ENCODE measurements at regions not wholly inside any gene's neighbourhood (a gene's known extent, or its start where the extent isn't known, plus 50 kb on each side); places are given as distances from the start of the nearest gene placed in this dataset.

GRCh38 chr1:88062650-88063153 lies 621.4 kb upstream of the PKN2 start:
- H3K27ac ChIP-seq, result no peak overlapping the region
- TF ChIP-seq, protein P1, sequence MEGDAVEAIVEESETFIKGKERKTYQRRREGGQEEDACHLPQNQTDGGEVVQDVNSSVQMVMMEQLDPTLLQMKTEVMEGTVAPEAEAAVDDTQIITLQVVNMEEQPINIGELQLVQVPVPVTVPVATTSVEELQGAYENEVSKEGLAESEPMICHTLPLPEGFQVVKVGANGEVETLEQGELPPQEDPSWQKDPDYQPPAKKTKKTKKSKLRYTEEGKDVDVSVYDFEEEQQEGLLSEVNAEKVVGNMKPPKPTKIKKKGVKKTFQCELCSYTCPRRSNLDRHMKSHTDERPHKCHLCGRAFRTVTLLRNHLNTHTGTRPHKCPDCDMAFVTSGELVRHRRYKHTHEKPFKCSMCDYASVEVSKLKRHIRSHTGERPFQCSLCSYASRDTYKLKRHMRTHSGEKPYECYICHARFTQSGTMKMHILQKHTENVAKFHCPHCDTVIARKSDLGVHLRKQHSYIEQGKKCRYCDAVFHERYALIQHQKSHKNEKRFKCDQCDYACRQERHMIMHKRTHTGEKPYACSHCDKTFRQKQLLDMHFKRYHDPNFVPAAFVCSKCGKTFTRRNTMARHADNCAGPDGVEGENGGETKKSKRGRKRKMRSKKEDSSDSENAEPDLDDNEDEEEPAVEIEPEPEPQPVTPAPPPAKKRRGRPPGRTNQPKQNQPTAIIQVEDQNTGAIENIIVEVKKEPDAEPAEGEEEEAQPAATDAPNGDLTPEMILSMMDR (IDR thresholded peaks at IDR 0.05), result no peak

GRCh38 chr1:88063605-88064004 lies 620.5 kb upstream of the PKN2 start:
- TF ChIP-seq, protein P1 (IDR thresholded peaks at IDR 0.05), result no peak
- TF ChIP-seq ZFX (IDR thresholded peaks at IDR 0.05; ENCODE audit: borderline replicate concordance), result no peak
- no peak overlapping the region for H3K27ac ChIP-seq

- TF ChIP-seq ZFX (IDR thresholded peaks at IDR 0.05; ENCODE audit: borderline replicate concordance), result no peak
- TF ChIP-seq, protein P1 (IDR thresholded peaks at IDR 0.05), result no peak
Observed at GRCh38 chr1:88068407-88068960, 615.6 kb upstream of the PKN2 start.

DNA sequence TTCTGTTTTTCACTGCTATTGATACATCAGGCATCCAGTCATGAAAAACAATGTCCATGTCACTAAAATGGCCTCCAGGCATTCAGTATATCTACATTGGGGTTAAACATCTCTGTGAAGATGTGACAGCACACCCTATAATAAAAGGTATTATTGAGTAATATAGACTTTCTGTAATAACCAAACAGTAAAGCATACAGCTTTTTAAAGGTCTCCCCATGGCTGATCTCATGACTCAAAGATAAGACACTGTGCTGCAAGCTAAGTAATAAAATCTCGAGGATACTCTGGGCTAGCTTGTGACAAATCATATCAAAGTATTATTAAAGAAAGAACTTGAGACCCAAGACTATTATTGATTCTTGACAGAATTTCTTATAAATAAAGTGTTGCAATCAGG lies 613.1 kb upstream of the PKN2 start:
- H3K27ac ChIP-seq, result no peak overlapping the region
- TF ChIP-seq ZFX (IDR thresholded peaks at IDR 0.05; ENCODE audit: borderline replicate concordance), result no peak
- TF ChIP-seq, protein P1 (IDR thresholded peaks at IDR 0.05), result no peak

More at GRCh38 chr1:88068407-88068960, 615.6 kb upstream of the PKN2 start:
- no peak overlapping the region for H3K27ac ChIP-seq

DNA sequence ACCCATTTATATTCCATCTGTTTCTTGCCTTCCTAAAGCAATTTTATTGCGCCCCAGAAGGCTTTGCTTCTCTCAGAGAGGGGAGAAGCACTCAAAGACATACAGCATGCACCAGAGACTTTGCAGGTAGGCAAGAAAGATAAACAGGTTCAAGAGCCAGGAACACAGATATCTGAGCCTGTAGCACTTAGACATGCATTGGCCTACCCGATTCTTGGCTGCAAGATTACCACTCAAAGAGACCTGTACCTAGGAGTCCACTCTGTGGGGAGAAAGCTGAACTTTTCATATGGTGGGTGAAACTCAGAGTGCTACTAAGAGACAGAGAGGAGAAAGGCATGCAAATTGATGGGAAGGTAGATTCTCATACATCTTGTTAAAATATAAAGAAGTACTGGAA lies 609.4 kb upstream of the PKN2 start:
- H3K27ac ChIP-seq, result no peak overlapping the region
- TF ChIP-seq ZFX (IDR thresholded peaks at IDR 0.05; ENCODE audit: borderline replicate concordance), result no peak
- TF ChIP-seq, protein P1 (IDR thresholded peaks at IDR 0.05), result no peak

- no peak overlapping the region for H3K27ac ChIP-seq
- no peak for TF ChIP-seq ZFX (IDR thresholded peaks at IDR 0.05; ENCODE audit: borderline replicate concordance)
- TF ChIP-seq, protein P1 (IDR thresholded peaks at IDR 0.05), result no peak
Observed at GRCh38 chr1:88075813-88076212, 608.3 kb upstream of the PKN2 start.

DNA sequence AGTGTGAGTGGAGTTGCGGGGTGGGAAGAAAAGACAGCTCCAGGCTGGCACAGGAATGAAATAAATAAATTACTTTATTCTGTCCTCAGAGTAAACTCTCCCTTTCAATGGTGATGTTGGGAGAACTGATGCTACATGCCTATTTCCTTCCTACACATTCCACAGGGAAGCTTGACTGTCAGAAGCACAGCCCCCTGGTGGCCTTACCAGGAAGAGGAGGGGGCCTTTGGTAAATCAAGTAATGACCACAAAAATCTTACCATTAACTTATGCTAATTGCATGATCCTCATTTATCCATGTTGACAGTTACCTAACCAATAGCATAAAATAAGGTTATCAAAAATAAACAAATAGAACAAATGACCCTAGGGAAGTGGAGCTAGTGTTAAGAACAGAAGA lies 605.0 kb upstream of the PKN2 start:
- no peak for TF ChIP-seq ZFX (IDR thresholded peaks at IDR 0.05; ENCODE audit: borderline replicate concordance)
- TF ChIP-seq, protein P1 (IDR thresholded peaks at IDR 0.05), result peak; percentile 62
- H3K27ac ChIP-seq, result no peak overlapping the region
